EL (cell line): ENCODE measurements at regions not wholly inside any gene's neighbourhood (a gene's known extent, or its start where the extent isn't known, plus 50 kb on each side); places are given as distances from the start of the nearest gene placed in this dataset.
A peak's percentile ranks its signal among the peaks of the same experiment; 100 is the strongest.

Experiments
- DNase-seq: peaks from one replicate; pipeline ENCODE4 v3.0.0-alpha.2; 2016

DNA sequence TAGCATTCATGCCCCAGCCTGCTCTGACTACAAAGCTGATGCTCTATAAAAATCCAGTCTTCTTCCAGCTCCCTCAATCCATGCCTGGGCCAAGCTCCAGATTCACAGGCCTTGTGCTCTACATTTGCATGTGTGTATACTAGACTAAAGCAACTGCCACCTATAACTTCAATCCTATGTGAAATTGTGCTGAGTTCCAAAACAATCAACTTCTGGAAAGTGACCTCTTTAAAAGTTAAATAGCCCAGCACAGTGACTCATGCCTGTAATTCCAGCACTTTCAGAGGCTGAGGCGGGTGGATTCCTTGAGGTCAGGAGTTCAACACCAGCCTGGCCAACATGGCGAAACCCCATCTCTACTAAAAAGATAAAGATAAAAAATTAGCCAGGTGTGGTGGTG is 114.3 kb upstream of the ZC3H12C start:
- peak; percentile 38 for DNase-seq

- DNase-seq, result no peak
Observed at GRCh38 chr11:109981031-109981636, 112.1 kb upstream of the ZC3H12C start.

DNA sequence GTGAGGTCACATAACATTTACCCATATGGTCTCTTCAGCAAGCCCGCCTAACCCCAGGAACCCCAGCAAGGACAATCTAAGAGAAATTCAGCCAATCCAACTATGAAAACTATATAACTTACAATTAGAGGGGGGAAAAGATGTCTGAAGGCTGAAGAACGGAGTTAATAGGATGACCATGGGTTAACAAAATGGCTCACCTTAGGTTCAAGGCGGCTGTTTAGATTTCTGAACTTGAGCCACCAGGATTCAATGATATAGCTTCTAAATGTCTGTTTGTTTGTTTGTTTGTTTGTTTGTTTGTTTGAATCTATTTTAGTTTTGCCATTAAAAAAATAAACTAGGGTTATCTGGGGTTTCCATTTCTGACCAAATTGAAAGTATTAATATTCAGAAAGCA is 109.8 kb upstream of the ZC3H12C start:
- DNase-seq, result no peak

- DNase-seq, result no peak
Observed at GRCh38 chr11:109984634-109985289, 108.4 kb upstream of the ZC3H12C start.

DNA sequence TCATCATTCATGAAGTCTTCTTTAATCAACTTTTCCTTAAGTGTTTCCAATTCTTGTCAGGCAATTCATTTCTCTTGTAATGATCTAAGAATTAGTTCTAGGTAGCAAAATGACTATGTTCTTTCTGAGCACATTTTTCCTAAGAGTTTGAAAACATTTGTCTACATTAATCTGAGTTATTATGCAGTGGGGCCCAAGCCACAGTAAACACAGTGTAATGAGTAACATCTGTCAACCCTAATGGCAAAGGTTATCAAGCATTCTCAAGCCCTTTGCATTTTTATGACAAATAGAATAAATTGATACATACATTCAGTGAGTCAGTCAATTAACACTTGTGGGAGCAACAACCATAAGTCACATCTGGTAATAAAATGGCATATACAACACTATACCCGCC is 106.7 kb upstream of the ZC3H12C start:
- DNase-seq, result no peak

DNA sequence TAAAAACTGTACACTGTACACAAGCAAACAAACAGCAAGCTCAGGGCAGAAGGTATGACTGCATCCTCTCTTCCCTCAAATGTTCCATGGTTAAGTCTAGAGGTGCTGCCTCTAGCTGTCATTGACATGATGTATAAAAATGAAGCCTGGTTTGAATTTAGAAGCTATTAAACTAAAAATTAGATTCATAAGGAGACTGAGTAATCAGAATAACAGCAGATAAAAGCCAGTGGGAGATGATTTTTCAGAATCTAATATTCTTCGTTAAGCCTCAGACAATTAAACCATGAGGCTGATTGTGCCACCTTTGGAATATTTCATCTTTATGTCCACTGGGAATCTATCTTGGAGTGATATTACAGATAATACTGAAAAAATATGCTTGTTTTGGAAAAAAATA is 101.4 kb upstream of the ZC3H12C start:
- no peak for DNase-seq

DNA sequence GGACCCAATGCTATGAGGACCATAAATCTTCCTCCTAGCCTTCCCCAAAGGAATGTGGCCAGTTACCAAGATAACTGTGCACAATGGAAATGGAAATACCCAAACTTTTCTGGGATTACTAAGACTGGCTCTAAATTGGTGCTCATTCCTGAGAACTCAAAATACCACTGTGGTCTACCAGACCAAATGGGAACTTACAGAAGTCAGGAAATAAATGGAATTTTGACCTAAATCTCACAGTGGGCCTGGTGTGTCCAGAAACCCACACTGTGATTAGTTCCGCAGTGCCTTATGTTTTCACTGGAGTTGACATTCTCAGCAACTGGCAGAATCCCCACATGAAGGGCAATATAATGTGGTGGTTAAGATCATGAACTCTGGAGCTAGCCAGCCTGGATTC is 99.4 kb upstream of the ZC3H12C start:
- DNase-seq, result peak; percentile 39

DNA sequence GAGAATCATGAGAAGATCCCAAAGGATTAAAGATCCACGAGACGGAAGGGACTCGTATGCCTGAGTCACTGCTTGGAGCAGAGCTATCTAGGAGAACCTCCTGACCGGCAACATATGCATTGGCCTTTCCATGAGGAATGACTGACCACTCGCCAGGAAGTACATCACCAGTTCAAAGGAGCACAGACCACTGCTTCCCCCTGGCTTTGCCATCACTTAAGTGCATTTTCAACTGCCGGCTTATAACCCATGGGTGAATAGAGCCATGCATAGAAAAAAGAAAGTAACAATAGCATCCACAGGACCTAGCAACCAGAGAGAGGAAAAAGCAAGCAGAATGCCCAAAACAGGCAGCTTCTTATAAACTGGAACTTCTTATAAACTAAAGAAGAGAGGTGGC is 98.3 kb upstream of the ZC3H12C start:
- no peak for DNase-seq

DNA sequence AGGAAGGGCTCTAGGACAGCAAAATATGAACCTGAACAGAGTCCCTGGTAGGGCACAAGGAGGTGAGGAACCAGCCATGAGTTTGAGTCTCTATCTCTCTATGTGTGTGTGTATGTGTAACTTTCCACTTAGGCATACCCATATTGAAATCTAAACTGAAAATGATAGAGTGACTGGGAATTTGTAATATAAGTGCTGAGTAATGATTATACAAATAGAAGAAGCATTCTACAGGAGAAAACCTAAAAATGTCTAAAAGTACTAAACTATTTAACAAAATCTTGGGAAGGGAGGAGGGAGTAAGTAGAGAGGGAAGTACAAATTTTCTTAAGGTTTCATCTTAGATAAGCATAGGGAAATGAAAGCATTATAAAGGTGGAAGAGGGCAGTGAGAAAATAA is 97.1 kb upstream of the ZC3H12C start:
- DNase-seq, result no peak

DNA sequence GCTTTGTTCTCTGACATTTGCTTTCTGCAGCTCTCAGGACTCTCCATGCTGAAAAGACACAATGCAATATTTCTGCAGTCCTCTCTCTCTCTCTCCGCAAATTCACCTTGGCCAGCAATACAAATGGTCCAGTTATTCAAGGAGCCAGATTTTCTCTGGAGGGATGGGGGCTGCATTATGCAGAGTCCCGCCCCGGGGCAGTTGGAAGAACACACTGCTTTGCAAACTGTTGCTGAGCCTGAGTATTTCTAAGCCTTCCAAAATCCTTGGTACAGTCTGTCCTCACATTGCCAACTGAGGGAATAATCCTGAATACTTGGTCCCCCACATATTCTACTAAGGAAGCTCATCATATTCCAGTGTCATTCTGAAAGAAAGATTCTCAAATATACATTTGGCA is 94.3 kb upstream of the ZC3H12C start:
- DNase-seq, result no peak

DNA sequence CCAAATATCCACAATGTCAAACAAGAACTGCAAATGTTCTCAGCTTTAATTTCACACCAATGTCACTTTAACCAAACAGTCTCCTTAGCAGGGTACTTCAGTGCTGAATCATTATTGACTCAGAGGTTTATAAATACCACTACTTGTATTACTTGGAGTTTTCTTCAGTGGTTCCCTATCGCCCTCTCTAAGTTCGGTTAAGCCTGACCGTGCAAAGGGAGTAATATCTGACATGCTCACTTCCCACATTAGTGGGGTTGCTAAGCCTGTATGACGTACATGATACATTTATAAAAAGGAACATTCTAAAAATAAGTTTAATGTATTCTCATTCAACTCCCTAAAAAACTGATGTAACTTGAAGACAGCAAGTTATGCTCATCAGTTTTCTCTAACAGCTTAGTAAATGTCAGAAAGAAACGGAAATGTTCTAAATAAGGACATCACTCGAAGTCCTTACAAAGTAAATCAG is 93.1 kb upstream of the ZC3H12C start:
- DNase-seq, result peak; percentile 81

GRCh38 chr11:110000850-110001249 is 92.3 kb upstream of the ZC3H12C start:
- DNase-seq, result no peak

- no peak for DNase-seq
Observed at GRCh38 chr11:110003426-110003825, 89.8 kb upstream of the ZC3H12C start.

DNA sequence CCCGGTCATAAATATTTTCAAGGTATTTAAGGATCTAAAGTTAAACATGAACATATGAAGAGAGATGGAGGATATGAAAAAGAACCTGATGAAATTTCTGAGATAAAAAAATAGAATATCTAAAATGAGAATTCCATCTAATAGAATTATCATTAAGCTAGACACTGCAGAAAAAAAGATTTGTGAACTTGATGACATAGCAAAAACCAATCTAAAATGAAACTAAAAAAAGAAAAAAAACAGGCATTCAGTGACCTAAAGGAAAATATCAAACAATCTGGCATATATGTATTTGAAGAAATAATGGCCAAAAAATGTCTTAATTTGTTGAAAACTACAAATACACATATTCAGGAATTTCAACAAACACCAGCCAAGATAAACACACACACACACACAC is 81.6 kb upstream of the ZC3H12C start:
- no peak for DNase-seq

- no peak for DNase-seq
Observed at GRCh38 chr11:110015695-110016094, 77.5 kb upstream of the ZC3H12C start.

GRCh38 chr11:110019675-110020074 is 73.5 kb upstream of the ZC3H12C start:
- no peak for DNase-seq

- DNase-seq, result no peak
Observed at GRCh38 chr11:110022548-110022947, 70.6 kb upstream of the ZC3H12C start.

- no peak for DNase-seq
Observed at GRCh38 chr11:110023711-110024110, 69.5 kb upstream of the ZC3H12C start.

DNA sequence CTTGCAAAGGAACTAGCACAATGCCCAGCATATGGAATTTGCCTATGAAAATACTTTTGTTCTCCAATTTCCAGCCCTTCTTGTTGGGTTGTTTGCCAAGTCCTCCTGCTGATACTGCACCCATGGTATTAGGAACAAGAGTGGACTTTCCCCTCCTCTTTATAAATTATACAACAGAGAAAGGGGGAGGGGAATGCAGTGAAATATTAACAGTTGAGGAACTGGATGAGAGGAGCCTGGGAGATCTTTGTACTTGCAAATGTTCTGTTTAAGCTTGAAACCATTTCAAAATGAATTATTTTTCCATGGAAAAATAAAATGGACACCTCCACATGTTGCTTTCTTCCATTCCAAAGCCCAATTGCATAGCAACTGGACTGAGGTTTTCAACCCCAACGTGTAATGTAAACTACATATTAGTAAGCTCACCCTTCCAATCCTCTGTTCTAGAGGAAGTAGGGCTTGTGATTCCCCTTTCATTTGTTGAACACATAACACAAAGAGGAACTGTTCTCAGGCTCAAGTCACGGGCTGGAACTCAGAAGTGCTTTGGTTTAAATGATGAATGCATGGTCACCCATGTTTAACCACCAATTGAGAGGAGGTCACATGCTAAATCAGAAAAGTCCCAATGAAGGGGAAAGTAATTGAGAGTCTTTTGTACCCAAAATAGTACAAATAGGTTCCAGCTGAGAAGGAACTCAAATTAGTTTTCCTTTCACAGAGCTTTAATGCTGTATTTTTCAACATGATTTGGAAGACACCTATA is 66.2 kb upstream of the ZC3H12C start:
- DNase-seq, result no peak

GRCh38 chr11:110027627-110028371 is 65.4 kb upstream of the ZC3H12C start:
- no peak for DNase-seq

GRCh38 chr11:110028921-110029320 is 64.3 kb upstream of the ZC3H12C start:
- no peak for DNase-seq

- no peak for DNase-seq
Observed at GRCh38 chr11:110029714-110030113, 63.5 kb upstream of the ZC3H12C start.

- DNase-seq, result peak; percentile 11
Observed at GRCh38 chr11:110031171-110031570, 62.0 kb upstream of the ZC3H12C start.
